ENCODE measurements at regions not wholly inside any gene's neighbourhood (a gene's known extent, or its start where the extent isn't known, plus 50 kb on each side); places are given as distances from the start of the nearest gene placed in this dataset.

DNA sequence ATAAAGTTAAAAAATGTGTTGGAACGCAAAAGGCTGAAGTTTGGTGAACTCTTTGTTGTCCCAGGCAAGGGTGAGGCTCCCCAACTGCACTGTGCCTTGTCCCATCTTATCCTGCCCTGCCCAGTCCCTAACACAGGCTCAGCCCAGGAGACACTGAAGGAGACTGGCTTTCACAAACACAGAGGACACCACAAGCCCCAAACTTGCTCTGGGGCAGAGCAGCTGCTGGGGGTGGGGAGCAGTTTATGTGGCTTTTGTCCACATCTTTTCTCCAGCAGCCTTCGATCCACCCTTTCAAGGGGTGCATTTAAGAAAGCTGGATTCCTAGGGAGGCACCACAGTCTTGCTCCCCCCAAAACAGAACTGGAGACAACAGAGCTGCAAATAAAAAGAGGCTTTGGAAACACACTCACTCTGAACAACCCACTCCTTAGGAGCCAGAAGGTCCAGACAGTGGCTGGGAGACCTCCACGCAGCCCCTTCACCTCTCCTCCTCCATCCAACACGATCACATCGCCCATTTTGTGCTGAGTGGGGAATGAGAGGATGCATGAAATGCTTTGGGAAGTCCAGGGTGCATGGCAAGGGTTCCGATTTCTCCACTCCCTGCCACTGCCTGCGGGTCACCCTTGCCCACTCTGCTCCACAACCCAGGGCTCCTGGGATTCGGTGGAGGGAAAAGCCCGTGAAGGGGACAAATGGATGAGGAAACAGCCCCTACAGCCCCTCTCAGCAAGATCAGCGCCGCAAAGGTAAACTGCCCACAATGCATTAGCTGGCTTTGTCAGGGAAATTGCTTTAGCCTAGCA is 260.5 kb upstream of the TLE3 start:
- no peaks in the 10 kb centered on the region for H3K79me2 ChIP-seq (ENCODE audit: control insufficient read depth, insufficient read depth, low read length)
- no peak overlapping the region for H3K4me2 ChIP-seq (ENCODE audit: extremely low read depth, insufficient read depth, low read length)
- H3K9me3 ChIP-seq (ENCODE audit: control insufficient read depth, insufficient read depth, low read depth, low read length): no peaks in the 10 kb centered on the region
- no peak overlapping the region for H2AFZ ChIP-seq (ENCODE audit: low read length)
- no peaks in the 10 kb centered on the region for H3K27me3 ChIP-seq (ENCODE audit: control insufficient read depth, insufficient read depth, low read length)
- H3K4me1 ChIP-seq (ENCODE audit: control insufficient read depth, extremely low read depth, insufficient read depth, low read length): no peaks in the 10 kb centered on the region
- H3K9ac ChIP-seq (ENCODE audit: insufficient read depth, low read length): no peak overlapping the region
- TF ChIP-seq, protein P1, sequence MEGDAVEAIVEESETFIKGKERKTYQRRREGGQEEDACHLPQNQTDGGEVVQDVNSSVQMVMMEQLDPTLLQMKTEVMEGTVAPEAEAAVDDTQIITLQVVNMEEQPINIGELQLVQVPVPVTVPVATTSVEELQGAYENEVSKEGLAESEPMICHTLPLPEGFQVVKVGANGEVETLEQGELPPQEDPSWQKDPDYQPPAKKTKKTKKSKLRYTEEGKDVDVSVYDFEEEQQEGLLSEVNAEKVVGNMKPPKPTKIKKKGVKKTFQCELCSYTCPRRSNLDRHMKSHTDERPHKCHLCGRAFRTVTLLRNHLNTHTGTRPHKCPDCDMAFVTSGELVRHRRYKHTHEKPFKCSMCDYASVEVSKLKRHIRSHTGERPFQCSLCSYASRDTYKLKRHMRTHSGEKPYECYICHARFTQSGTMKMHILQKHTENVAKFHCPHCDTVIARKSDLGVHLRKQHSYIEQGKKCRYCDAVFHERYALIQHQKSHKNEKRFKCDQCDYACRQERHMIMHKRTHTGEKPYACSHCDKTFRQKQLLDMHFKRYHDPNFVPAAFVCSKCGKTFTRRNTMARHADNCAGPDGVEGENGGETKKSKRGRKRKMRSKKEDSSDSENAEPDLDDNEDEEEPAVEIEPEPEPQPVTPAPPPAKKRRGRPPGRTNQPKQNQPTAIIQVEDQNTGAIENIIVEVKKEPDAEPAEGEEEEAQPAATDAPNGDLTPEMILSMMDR (conservative IDR thresholded peaks at IDR 0.05 in 1 of 2, IDR thresholded peaks at IDR 0.05 in 1 of 2; ENCODE audit: low read depth in 1 of 2, low read length in 2 of 2): no peak
- no peak for TF ChIP-seq EZH2 (IDR thresholded peaks at IDR 0.05; ENCODE audit: low read length, missing control alignments)
- H3K36me3 ChIP-seq (ENCODE audit: control insufficient read depth, insufficient read depth, low read length): no peaks in the 10 kb centered on the region
- no peak overlapping the region for H3K27ac ChIP-seq (ENCODE audit: insufficient read depth, low read length)
- no peaks in the 10 kb centered on the region for H4K20me1 ChIP-seq (ENCODE audit: control insufficient read depth, extremely low read depth, insufficient read depth, low read length)
- no peak overlapping the region for H3K4me3 ChIP-seq (replicated peaks in 1 of 4; ENCODE audit: control extremely low read depth in 1 of 4, insufficient read depth in 1 of 4, low read depth in 3 of 4, low read length in 4 of 4)
- no peak for DNase-seq (ENCODE audit: low read depth in 2 of 2)

DNA sequence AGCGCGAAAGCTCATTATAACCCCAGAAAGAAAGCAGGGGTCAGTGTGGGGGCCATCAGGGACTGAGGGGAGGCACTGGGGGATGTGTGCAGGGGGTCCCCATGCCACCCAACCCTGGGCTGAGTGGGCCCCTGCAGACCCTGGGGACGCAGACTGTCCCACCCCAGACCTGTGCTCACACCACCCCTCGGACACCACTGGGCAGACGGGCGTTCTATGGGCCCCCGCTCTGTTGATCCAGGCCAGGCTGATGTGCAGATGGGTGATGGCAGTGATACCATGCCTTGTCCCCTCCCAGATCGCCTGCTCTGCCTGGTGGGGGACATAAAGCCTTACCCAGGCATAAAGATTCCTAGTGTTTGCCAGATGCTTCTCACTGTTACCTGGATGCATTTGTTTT is 259.7 kb upstream of the TLE3 start:
- Histone ChIP-seq H2AFZ (ENCODE audit: low read length) (no peak overlapping the region), H3K36me3 (ENCODE audit: control insufficient read depth, insufficient read depth, low read length) (no peaks in the 10 kb centered on the region), H3K9ac (ENCODE audit: insufficient read depth, low read length) (no peak overlapping the region), H4K20me1 (ENCODE audit: control insufficient read depth, extremely low read depth, insufficient read depth, low read length) (no peaks in the 10 kb centered on the region), H3K27me3 (ENCODE audit: control insufficient read depth, insufficient read depth, low read length) (no peaks in the 10 kb centered on the region), H3K4me1 (ENCODE audit: control insufficient read depth, extremely low read depth, insufficient read depth, low read length) (no peaks in the 10 kb centered on the region), H3K27ac (ENCODE audit: insufficient read depth, low read length) (no peak overlapping the region), H3K9me3 (ENCODE audit: control insufficient read depth, insufficient read depth, low read depth, low read length) (no peaks in the 10 kb centered on the region), H3K79me2 (ENCODE audit: control insufficient read depth, insufficient read depth, low read length) (no peaks in the 10 kb centered on the region), H3K4me3 (replicated peaks in 1 of 4; ENCODE audit: control extremely low read depth in 1 of 4, insufficient read depth in 1 of 4, low read depth in 3 of 4, low read length in 4 of 4) (no peak overlapping the region), H3K4me2 (ENCODE audit: extremely low read depth, insufficient read depth, low read length) (no peak overlapping the region)
- DNase-seq (ENCODE audit: low read depth in 2 of 2): no peak
- TF ChIP-seq, protein P1 (conservative IDR thresholded peaks at IDR 0.05 in 1 of 2, IDR thresholded peaks at IDR 0.05 in 1 of 2; ENCODE audit: low read depth in 1 of 2, low read length in 2 of 2): no peak

DNA sequence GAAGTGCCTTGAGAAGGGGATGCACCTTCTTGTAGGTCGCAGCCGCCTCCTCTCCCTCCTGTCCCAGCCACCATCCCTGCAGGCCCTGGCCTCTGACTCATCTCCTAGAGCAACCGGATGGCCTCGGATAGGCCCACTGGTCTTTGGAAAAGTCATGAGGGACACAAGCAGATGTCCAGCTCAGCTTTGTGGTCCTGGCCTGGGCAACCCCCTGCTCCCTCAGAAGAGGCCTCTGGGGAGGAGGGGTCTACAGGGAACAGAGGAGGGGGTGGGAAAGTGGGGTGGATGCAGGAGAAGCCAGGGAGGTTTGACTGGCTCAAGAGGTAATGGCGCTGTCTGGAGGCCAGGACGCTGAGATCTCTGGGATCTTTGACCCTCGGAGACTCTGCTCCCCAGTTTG is 259.2 kb upstream of the TLE3 start:
- TF ChIP-seq EZH2 (IDR thresholded peaks at IDR 0.05; ENCODE audit: low read length, missing control alignments): no peak
- TF ChIP-seq, protein P1 (conservative IDR thresholded peaks at IDR 0.05 in 1 of 2, IDR thresholded peaks at IDR 0.05 in 1 of 2; ENCODE audit: low read depth in 1 of 2, low read length in 2 of 2): no peak
- Histone ChIP-seq H3K9ac (ENCODE audit: insufficient read depth, low read length) (no peak overlapping the region), H3K4me1 (ENCODE audit: control insufficient read depth, extremely low read depth, insufficient read depth, low read length) (no peaks in the 10 kb centered on the region), H2AFZ (ENCODE audit: low read length) (no peak overlapping the region), H3K27ac (ENCODE audit: insufficient read depth, low read length) (no peak overlapping the region), H3K4me3 (replicated peaks in 1 of 4; ENCODE audit: control extremely low read depth in 1 of 4, insufficient read depth in 1 of 4, low read depth in 3 of 4, low read length in 4 of 4) (no peak overlapping the region), H3K79me2 (ENCODE audit: control insufficient read depth, insufficient read depth, low read length) (no peaks in the 10 kb centered on the region), H3K4me2 (ENCODE audit: extremely low read depth, insufficient read depth, low read length) (no peak overlapping the region), H3K36me3 (ENCODE audit: control insufficient read depth, insufficient read depth, low read length) (no peaks in the 10 kb centered on the region), H3K9me3 (ENCODE audit: control insufficient read depth, insufficient read depth, low read depth, low read length) (no peaks in the 10 kb centered on the region), H4K20me1 (ENCODE audit: control insufficient read depth, extremely low read depth, insufficient read depth, low read length) (no peaks in the 10 kb centered on the region), H3K27me3 (ENCODE audit: control insufficient read depth, insufficient read depth, low read length) (no peaks in the 10 kb centered on the region)
- DNase-seq (ENCODE audit: low read depth in 2 of 2): peak in 1 of 2 donors; percentile 31
